H1 (cell line): ENCODE measurements at regions not wholly inside any gene's neighbourhood (a gene's known extent, or its start where the extent isn't known, plus 50 kb on each side); places are given as distances from the start of the nearest gene placed in this dataset.

Experiments used
- CHD1 ChIP-seq: IDR thresholded peaks from 2 replicates; pipeline ENCODE4 v1.6.1; 2012; ENCODE audit warnings: low read depth, low read length, improper control_type of control experiment
- CHD7 ChIP-seq: fragments of 300-600 bp; sonication (generic); IDR thresholded peaks from 2 replicates; pipeline ENCODE4 v1.7.1; 2012; ENCODE audit warnings: low read length, moderate library complexity, mild to moderate bottlenecking, inconsistent platforms; ENCODE audit not compliant: insufficient replicate concordance
- CREB1 ChIP-seq: IDR thresholded peaks from 2 replicates; pipeline ENCODE4 v1.6.1; 2012; ENCODE audit warnings: inconsistent platforms
- CTBP2 ChIP-seq: IDR thresholded peaks from 2 replicates; pipeline ENCODE4 v1.7.0; 2011; ENCODE audit warnings: borderline replicate concordance, mild to moderate bottlenecking, moderate library complexity, mixed read lengths, low read length; ENCODE audit not compliant: insufficient read depth, insufficient read length
- GABPA ChIP-seq: IDR thresholded peaks from 2 replicates; pipeline ENCODE4 v1.6.1; 2011; ENCODE audit warnings: mild to moderate bottlenecking, low read length, moderate library complexity, borderline replicate concordance; ENCODE audit not compliant: insufficient read depth
- PHF8 ChIP-seq: fragments of 200-600 bp; sonication (generic); conservative IDR thresholded peaks from 2 replicates; pipeline ENCODE4 v1.7.1; 2012; ENCODE audit warnings: low read depth, mild to moderate bottlenecking, inconsistent platforms, low read length, moderate library complexity
- POU5F1 ChIP-seq: IDR thresholded peaks from 2 replicates; pipeline ENCODE4 v1.6.1; 2011; ENCODE audit warnings: low read depth, mild to moderate bottlenecking, low read length, moderate library complexity
- SIRT6 ChIP-seq: IDR thresholded peaks from one replicate; pipeline ENCODE4 v1.7.1; 2012; ENCODE audit warnings: low read length, inconsistent platforms
- SUZ12 ChIP-seq: fragments of 200-600 bp; sonication (generic); IDR thresholded peaks from 2 replicates; pipeline ENCODE4 v1.6.1; 2012; ENCODE audit warnings: mild to moderate bottlenecking, inconsistent platforms, low read length, moderate library complexity, mixed read lengths
- USF2 ChIP-seq: IDR thresholded peaks from 2 replicates; pipeline ENCODE4 v1.6.1; 2011; ENCODE audit warnings: low read length, improper control_type of control experiment

- TF ChIP-seq CHD7 (no peak), PHF8 (no peak), SUZ12 (no peak), SIRT6 (no peak), CHD1 (no peak), USF2 (no peak), GABPA (no peak), CTBP2 (no peak), POU5F1 (no peak), CREB1 (no peak)
Measured at GRCh38 chr11:116360221-116360941, 412.4 kb downstream of the BUD13 start (continued).
